HepG2 (cell line): ENCODE measurements at regions not wholly inside any gene's neighbourhood (a gene's known extent, or its start where the extent isn't known, plus 50 kb on each side); places are given as distances from the start of the nearest gene placed in this dataset.

Experiments used
- ATAC-seq: fragments of 200-7000 bp; cut with Tn5 transposase; 3 replicates; pipeline ENCODE4 v1.9.1; 2020; ENCODE audit warnings: mild to moderate bottlenecking, moderate library complexity
- BruUV-seq: library from RNA; stranded (reverse); fragments of 400-500 nt; replicated peaks from 2 replicates; lab custom pipeline; 2021; lab: Mats Ljungman, UMichigan
- CTCF ChIA-PET: fragments of 300-600 bp; formaldehyde crosslinking; extraction: SDS; loops from one replicate; lab custom pipeline; 2021; ENCODE audit warnings: low total read pairs, inconsistent platforms, low intra/inter-chr PET ratio; lab: Yijun Ruan, JAX
- POLR2A ChIA-PET: fragments of 350-600 bp; sonication (Branson Sonifier 250); formaldehyde crosslinking; loops from one replicate; lab custom pipeline; 2020; ENCODE audit warnings: antibody characterized with exemption, inconsistent platforms; lab: Yijun Ruan, JAX
- DNase-seq: peaks from one replicate; pipeline ENCODE4 v3.0.0-alpha.2; 2015; ENCODE audit warnings: low spot score
- FAIRE-seq: peaks from 3 replicates; lab custom pipeline; 2011; peaks lifted over from hg19 to GRCh38; lab: Jason Lieb, UNC
- H2AFZ ChIP-seq: one replicate; pipeline ENCODE4 v1.6.1; 2011; ENCODE audit warnings: low read length, inconsistent platforms
- H3K27ac ChIP-seq: fragments of 300-600 bp; 3 replicates; pipeline ENCODE4 v1.8.0; 2011; ENCODE audit warnings: mixed run types, mild to moderate bottlenecking, mixed read lengths, low read length, inconsistent platforms; ENCODE audit not compliant: insufficient read depth; ENCODE audit errors: extremely low read length
- H3K27me3 ChIP-seq, 2 experiments: fragments of 200-600 bp in 1 of 2; 2 replicates in 1 of 2; 3 replicates in 1 of 2; pipeline versions ENCODE4 v1.6.0 to v1.8.0; 2011; ENCODE audit warnings: low read length in 2 of 2, mild to moderate bottlenecking in 2 of 2, moderate library complexity in 2 of 2, inconsistent platforms in 1 of 2; ENCODE audit not compliant: insufficient read depth in 2 of 2, control insufficient read depth in 1 of 2
- H3K36me3 ChIP-seq, 2 experiments: fragments of 200-600 bp in 1 of 2; replicated peaks in 1 of 2; 2 replicates in 1 of 2; 3 replicates in 1 of 2; pipeline versions ENCODE4 v1.5.1 to v1.8.0; 2011; ENCODE audit warnings: low read length in 2 of 2, inconsistent platforms in 1 of 2; ENCODE audit not compliant: insufficient read depth in 2 of 2, control insufficient read depth in 1 of 2
- H3K4me1 ChIP-seq: 2 replicates; pipeline ENCODE4 v1.5.1; 2012; ENCODE audit warnings: low read length, inconsistent platforms; ENCODE audit not compliant: insufficient read depth
- H3K4me2 ChIP-seq: 2 replicates; pipeline ENCODE4 v1.6.0; 2011; ENCODE audit warnings: low read depth, low read length, inconsistent platforms
- H3K4me3 ChIP-seq, 3 experiments: fragments of 200-600 bp in 1 of 3; sonication (generic), shearing (Covaris generic) in 1 of 3; replicated peaks in 1 of 3; 2 replicates each; pipeline ENCODE4 v1.5.1; 2011 to 2016; ENCODE audit warnings: low read length in 3 of 3, inconsistent platforms in 2 of 3, low read depth in 2 of 3, mild to moderate bottlenecking in 2 of 3, control low read depth in 1 of 3, mixed read lengths in 1 of 3; ENCODE audit not compliant: insufficient read depth in 1 of 3
- H3K79me2 ChIP-seq: one replicate; pipeline ENCODE4 v1.6.1; 2011; ENCODE audit warnings: low read length, inconsistent platforms; ENCODE audit not compliant: insufficient read depth
- H3K9ac ChIP-seq: 2 replicates; pipeline ENCODE4 v1.6.0; 2011; ENCODE audit warnings: mild to moderate bottlenecking, low read depth, low read length, inconsistent platforms; ENCODE audit not compliant: insufficient read depth
- H3K9me3 ChIP-seq: 2 replicates; pipeline ENCODE4 v1.5.1; 2012; ENCODE audit warnings: mild to moderate bottlenecking, low read length
- H4K20me1 ChIP-seq: 2 replicates; pipeline ENCODE4 v1.6.0; 2011; ENCODE audit warnings: inconsistent platforms, mild to moderate bottlenecking, low read length, moderate library complexity; ENCODE audit not compliant: insufficient read depth
- FOXP1 ChIP-seq, 2 experiments: fragments of 450-650 bp in 1 of 2; IDR thresholded peaks; 2 replicates each; pipeline ENCODE4 v1.6.1; 2017 to 2018; ENCODE audit warnings: antibody characterized with exemption in 1 of 2
- GTF2F1 ChIP-seq: fragments of 150-350 bp; IDR thresholded peaks from 2 replicates; pipeline ENCODE4 v1.6.1; 2014; ENCODE audit warnings: low read length
- HHEX ChIP-seq: IDR thresholded peaks from 2 replicates; pipeline ENCODE4 v1.6.1; 2016; ENCODE audit warnings: control low read depth
- KDM5A ChIP-seq: fragments of 200-600 bp; sonication (generic); IDR thresholded peaks from 2 replicates; pipeline ENCODE4 v1.7.0; 2018; ENCODE audit warnings: antibody characterized with exemption, mild to moderate bottlenecking, low read length, borderline replicate concordance
- NCOA2 ChIP-seq: sonication (generic); formaldehyde crosslinking; IDR thresholded peaks from 2 replicates; pipeline ENCODE4 v1.8.0; 2022; ENCODE audit warnings: inconsistent platforms
- POLR2G ChIP-seq: fragments of 200-400 bp; formaldehyde crosslinking; IDR thresholded peaks from 2 replicates; pipeline ENCODE4 v1.6.1; 2018; ENCODE audit warnings: mild to moderate bottlenecking, low read depth, low read length, moderate library complexity
- SMC3 ChIP-seq: IDR thresholded peaks from 2 replicates; pipeline ENCODE4 v1.6.1; 2011; ENCODE audit warnings: low read length, improper control_type of control experiment
- TAF1 ChIP-seq: sonication (generic); formaldehyde crosslinking; IDR thresholded peaks from 2 replicates; pipeline ENCODE4 v1.4.0; 2020; ENCODE audit warnings: missing genetic modification reagents
- TCF7 ChIP-seq: sonication (generic); IDR thresholded peaks from 2 replicates; pipeline ENCODE4 v1.6.1; 2016; ENCODE audit warnings: antibody characterized with exemption, low read depth
- ZFP91 ChIP-seq: sonication (generic); formaldehyde crosslinking; IDR thresholded peaks from 2 replicates; pipeline ENCODE4 v1.9.0; 2022; ENCODE audit warnings: missing genetic modification reagents, mild to moderate bottlenecking, borderline replicate concordance
- ZFYVE20 ChIP-seq: sonication (generic); formaldehyde crosslinking; IDR thresholded peaks from 2 replicates; pipeline ENCODE4 v1.8.0; 2023; ENCODE audit warnings: low read depth, mild to moderate bottlenecking, moderate library complexity, missing genetic modification reagents, borderline replicate concordance
- ZNF354B ChIP-seq: sonication (generic); formaldehyde crosslinking; IDR thresholded peaks from 2 replicates; pipeline ENCODE4 v1.8.0; 2022; ENCODE audit warnings: mild to moderate bottlenecking, missing genetic modification reagents
- ZNF484 ChIP-seq: sonication (generic); formaldehyde crosslinking; IDR thresholded peaks from 2 replicates; pipeline ENCODE4 v1.5.1; 2020; ENCODE audit warnings: mild to moderate bottlenecking, low read depth, missing genetic modification reagents, borderline replicate concordance
- ZNF543 ChIP-seq: sonication (generic); formaldehyde crosslinking; IDR thresholded peaks from 2 replicates; pipeline ENCODE4 v1.4.0; 2020; ENCODE audit warnings: mild to moderate bottlenecking, missing genetic modification reagents
- ZNF766 ChIP-seq: sonication (generic); formaldehyde crosslinking; IDR thresholded peaks from 2 replicates; pipeline ENCODE4 v1.5.0; 2020; ENCODE audit warnings: missing genetic modification reagents, borderline replicate concordance
- ZNF776 ChIP-seq: sonication (generic); formaldehyde crosslinking; IDR thresholded peaks from 2 replicates; pipeline ENCODE4 v1.4.0; 2020; ENCODE audit warnings: mild to moderate bottlenecking, missing genetic modification reagents
- ZNF788 ChIP-seq: sonication (generic); formaldehyde crosslinking; IDR thresholded peaks from 2 replicates; pipeline ENCODE4 v1.5.0; 2020; ENCODE audit warnings: mild to moderate bottlenecking, missing genetic modification reagents, borderline replicate concordance
- ZNF850 ChIP-seq: sonication (generic); formaldehyde crosslinking; conservative IDR thresholded peaks from 2 replicates; pipeline ENCODE4 v1.9.0; 2021; ENCODE audit warnings: mild to moderate bottlenecking, missing genetic modification reagents
- in situ Hi-C: cut with HindIII; loops from 2 replicates; pipeline ENCODE4 v1.10.0; 2017; ENCODE audit warnings: low pct_unique_long_range_greater_than_20kb; ENCODE audit not compliant: extremely low pct_ligation_motif_present
- intact Hi-C: fragments of 100-400 bp; cut with micrococcal nuclease; formaldehyde crosslinking; loops from one replicate; pipeline ENCODE4 v1.10.0; 2022; ENCODE audit not compliant: unreplicated experiment

- ATAC-seq (no peak), FAIRE-seq (no peak), DNase-seq (no peak)
- intact Hi-C loops (no loop called here), in situ Hi-C loops (no loop called here)
- ChIA-PET CTCF (no interaction called here), POLR2A (interaction anchor here (1.0 kb wide), 1 partner anchor 39 kb away, joined by 3 read pairs; no protein-coding TSS in a partner anchor)
- H2AFZ ChIP-seq = no peak overlapping the region
- no TSS peak for BruUV-seq
- no peak overlapping the region for H3K9ac ChIP-seq
- H3K36me3 ChIP-seq = no peaks in the 10 kb centered on the region
- no peaks in the 10 kb centered on the region for H4K20me1 ChIP-seq
- H3K4me1 ChIP-seq = peaks cover 37% of the 10 kb centered on the region
- H3K27ac ChIP-seq = no peak overlapping the region
- no peak overlapping the region for H3K4me3 ChIP-seq
- no peak overlapping the region for H3K4me2 ChIP-seq
- TF ChIP-seq TCF7 (no peak), ZNF543 (CRISPR knock-in tag) (no peak), ZNF850 (no peak), ZNF766 (no peak), NCOA2 (no peak), HHEX (CRISPR knock-in tag) (no peak), POLR2G (no peak), GTF2F1 (no peak), SMC3 (no peak), ZNF484 (CRISPR knock-in tag) (no peak), ZFP91 (CRISPR knock-in tag) (no peak), TAF1 (CRISPR knock-in tag) (no peak), KDM5A (no peak), ZFYVE20 (CRISPR knock-in tag) (no peak), ZNF354B (CRISPR knock-in tag) (no peak), ZNF776 (CRISPR knock-in tag) (no peak), FOXP1 (IDR thresholded peaks at IDR 0.05) (no peak), FOXP1 (CRISPR knock-in tag; IDR thresholded peaks at IDR 0.05) (no peak), ZNF788 (CRISPR knock-in tag) (no peak)
- no peaks in the 10 kb centered on the region for H3K9me3 ChIP-seq
- H3K27me3 ChIP-seq = no peaks in the 10 kb centered on the region
- H3K79me2 ChIP-seq = no peaks in the 10 kb centered on the region
These were observed 60.8 kb upstream of the UNC93A start for GRCh38 chr6:167230288-167230687.
